ENCODE measurements at regions not wholly inside any gene's neighbourhood (a gene's known extent, or its start where the extent isn't known, plus 50 kb on each side); places are given as distances from the start of the nearest gene placed in this dataset.

- no peak overlapping the region for H2AK5ac ChIP-seq (ENCODE audit: low read length)
- no peak overlapping the region for H4K8ac ChIP-seq (ENCODE audit: low read depth, low read length)
- H3K14ac ChIP-seq (ENCODE audit: low read length): no peak overlapping the region
- no peaks in the 10 kb centered on the region for H3K9me3 ChIP-seq (ENCODE audit: insufficient read depth, low read depth, low read length)
- no peak overlapping the region for H4K91ac ChIP-seq (ENCODE audit: low read depth, low read length)
- H3K79me1 ChIP-seq (ENCODE audit: low read length): peaks cover 3% of the 10 kb centered on the region
- H3K4me2 ChIP-seq (ENCODE audit: low read length): no peak overlapping the region
- H3K18ac ChIP-seq (ENCODE audit: low read length): no peak overlapping the region
- H4K12ac ChIP-seq (ENCODE audit: low read depth, low read length): no peak overlapping the region
- DNase-seq: no peak
- no peak overlapping the region for H2BK120ac ChIP-seq (ENCODE audit: insufficient read depth, low read length, poor library complexity)
- H2BK12ac ChIP-seq (ENCODE audit: low read length): no peak overlapping the region
- no peaks in the 10 kb centered on the region for H3K27me3 ChIP-seq (ENCODE audit: insufficient read depth, low read length)
- no peaks in the 10 kb centered on the region for H3K79me2 ChIP-seq (ENCODE audit: control insufficient read depth, insufficient read depth, low read length, poor library complexity)
- H3K4me3 ChIP-seq (ENCODE audit: low read depth, low read length): no peak overlapping the region
- H3K9ac ChIP-seq (ENCODE audit: low read length): no peak overlapping the region
- peaks cover 0 to 2% of the 10 kb centered on the region in 2 experiments for H3K4me1 ChIP-seq (ENCODE audit: control insufficient read depth in 1 of 2, insufficient read depth in 2 of 2, low read length in 2 of 2)
- H2AFZ ChIP-seq (ENCODE audit: insufficient read depth, low read length, poor library complexity): no peak overlapping the region
- no peaks in the 10 kb centered on the region for H3K36me3 ChIP-seq (ENCODE audit: control insufficient read depth in 1 of 2, insufficient read depth in 2 of 2, low read length in 2 of 2)
- WGBS (ENCODE audit: extremely low coverage, insufficient coverage, insufficient read length): no CpG with 5 or more reads among the region's 4 CpGs
- no peak overlapping the region for H3K23ac ChIP-seq (ENCODE audit: low read length)
- H3K27ac ChIP-seq (ENCODE audit: low read depth, low read length): no peak overlapping the region
- H3K4ac ChIP-seq (ENCODE audit: low read depth, low read length): no peak overlapping the region
- no peak overlapping the region for H2BK5ac ChIP-seq (ENCODE audit: low read depth, low read length, poor library complexity)
Observed at GRCh38 chr2:41151746-41152145, 699.9 kb upstream of the SLC8A1 start.

GRCh38 chr2:41152318-41152717 lies 700.4 kb upstream of the SLC8A1 start:
- no peak overlapping the region for H2BK5ac ChIP-seq (ENCODE audit: low read depth, low read length, poor library complexity)
- no peak overlapping the region for H4K8ac ChIP-seq (ENCODE audit: low read depth, low read length)
- H4K91ac ChIP-seq (ENCODE audit: low read depth, low read length): no peak overlapping the region
- H2AFZ ChIP-seq (ENCODE audit: insufficient read depth, low read length, poor library complexity): no peak overlapping the region
- no peak overlapping the region for H2AK5ac ChIP-seq (ENCODE audit: low read length)
- no peak overlapping the region for H2BK120ac ChIP-seq (ENCODE audit: insufficient read depth, low read length, poor library complexity)
- H3K4ac ChIP-seq (ENCODE audit: low read depth, low read length): no peak overlapping the region
- no peak overlapping the region for H3K4me2 ChIP-seq (ENCODE audit: low read length)
- no peak overlapping the region for H3K23ac ChIP-seq (ENCODE audit: low read length)
- H3K9me3 ChIP-seq (ENCODE audit: insufficient read depth, low read depth, low read length): no peaks in the 10 kb centered on the region
- H3K9ac ChIP-seq (ENCODE audit: low read length): no peak overlapping the region
- H3K18ac ChIP-seq (ENCODE audit: low read length): no peak overlapping the region
- no peak overlapping the region for H2BK12ac ChIP-seq (ENCODE audit: low read length)
- H3K4me3 ChIP-seq (ENCODE audit: low read depth, low read length): no peak overlapping the region
- no peak overlapping the region for H4K12ac ChIP-seq (ENCODE audit: low read depth, low read length)
- H3K36me3 ChIP-seq (ENCODE audit: control insufficient read depth in 1 of 2, insufficient read depth in 2 of 2, low read length in 2 of 2): no peaks in the 10 kb centered on the region
- H3K27me3 ChIP-seq (ENCODE audit: insufficient read depth, low read length): no peaks in the 10 kb centered on the region
- peaks cover 3% of the 10 kb centered on the region for H3K79me1 ChIP-seq (ENCODE audit: low read length)
- no peak overlapping the region for H3K27ac ChIP-seq (ENCODE audit: low read depth, low read length)
- H3K4me1 ChIP-seq (ENCODE audit: control insufficient read depth in 1 of 2, insufficient read depth in 2 of 2, low read length in 2 of 2): peaks cover 0 to 2% of the 10 kb centered on the region in 2 experiments
- no peak for DNase-seq
- no peak overlapping the region for H3K14ac ChIP-seq (ENCODE audit: low read length)
- no peaks in the 10 kb centered on the region for H3K79me2 ChIP-seq (ENCODE audit: control insufficient read depth, insufficient read depth, low read length, poor library complexity)

- H3K4me2 ChIP-seq (ENCODE audit: low read length): no peak overlapping the region
- DNase-seq: peak; percentile 23 to 57
- H4K12ac ChIP-seq (ENCODE audit: low read depth, low read length): no peak overlapping the region
- no peaks in the 10 kb centered on the region for H3K9me3 ChIP-seq (ENCODE audit: insufficient read depth, low read depth, low read length)
- H3K14ac ChIP-seq (ENCODE audit: low read length): no peak overlapping the region
- peaks cover 2 to 3% of the 10 kb centered on the region in 2 experiments for H3K4me1 ChIP-seq (ENCODE audit: control insufficient read depth in 1 of 2, insufficient read depth in 2 of 2, low read length in 2 of 2)
- H4K8ac ChIP-seq (ENCODE audit: low read depth, low read length): no peak overlapping the region
- no peak overlapping the region for H4K91ac ChIP-seq (ENCODE audit: low read depth, low read length)
- peak overlapping the region; percentile 25 for H2BK12ac ChIP-seq (ENCODE audit: low read length)
- peaks cover 3% of the 10 kb centered on the region for H3K79me1 ChIP-seq (ENCODE audit: low read length)
- H3K36me3 ChIP-seq (ENCODE audit: control insufficient read depth in 1 of 2, insufficient read depth in 2 of 2, low read length in 2 of 2): no peaks in the 10 kb centered on the region
- WGBS (ENCODE audit: extremely low coverage, insufficient coverage, insufficient read length): no CpG with 5 or more reads among the region's 1 CpG
- H2BK120ac ChIP-seq (ENCODE audit: insufficient read depth, low read length, poor library complexity): no peak overlapping the region
- no peak overlapping the region for H3K4me3 ChIP-seq (ENCODE audit: low read depth, low read length)
- peak overlapping the region; percentile 25 for H2BK5ac ChIP-seq (ENCODE audit: low read depth, low read length, poor library complexity)
- no peaks in the 10 kb centered on the region for H3K79me2 ChIP-seq (ENCODE audit: control insufficient read depth, insufficient read depth, low read length, poor library complexity)
- no peak overlapping the region for H3K18ac ChIP-seq (ENCODE audit: low read length)
- no peak overlapping the region for H3K4ac ChIP-seq (ENCODE audit: low read depth, low read length)
- H3K27me3 ChIP-seq (ENCODE audit: insufficient read depth, low read length): no peaks in the 10 kb centered on the region
- H2AFZ ChIP-seq (ENCODE audit: insufficient read depth, low read length, poor library complexity): no peak overlapping the region
- no peak overlapping the region for H2AK5ac ChIP-seq (ENCODE audit: low read length)
- H3K23ac ChIP-seq (ENCODE audit: low read length): no peak overlapping the region
- no peak overlapping the region for H3K9ac ChIP-seq (ENCODE audit: low read length)
- H3K27ac ChIP-seq (ENCODE audit: low read depth, low read length): peak overlapping the region; percentile 72
Observed at GRCh38 chr2:41160439-41160838, 708.5 kb upstream of the SLC8A1 start.

GRCh38 chr2:41167014-41167413 lies 715.1 kb upstream of the SLC8A1 start:
- Histone ChIP-seq H3K18ac (ENCODE audit: low read length) (no peak overlapping the region), H2AFZ (ENCODE audit: insufficient read depth, low read length, poor library complexity) (no peak overlapping the region), H3K79me2 (ENCODE audit: control insufficient read depth, insufficient read depth, low read length, poor library complexity) (no peaks in the 10 kb centered on the region), H4K12ac (ENCODE audit: low read depth, low read length) (no peak overlapping the region), H2BK12ac (ENCODE audit: low read length) (peak overlapping the region; percentile 5), H4K91ac (ENCODE audit: low read depth, low read length) (no peak overlapping the region), H3K4me1 (ENCODE audit: control insufficient read depth in 1 of 2, insufficient read depth in 2 of 2, low read length in 2 of 2) (peaks cover 0 to 2% of the 10 kb centered on the region in 2 experiments), H3K14ac (ENCODE audit: low read length) (no peak overlapping the region), H3K9ac (ENCODE audit: low read length) (no peak overlapping the region), H3K36me3 (ENCODE audit: control insufficient read depth in 1 of 2, insufficient read depth in 2 of 2, low read length in 2 of 2) (no peaks in the 10 kb centered on the region), H3K4me2 (ENCODE audit: low read length) (no peak overlapping the region), H3K9me3 (ENCODE audit: insufficient read depth, low read depth, low read length) (no peaks in the 10 kb centered on the region), H2BK120ac (ENCODE audit: insufficient read depth, low read length, poor library complexity) (no peak overlapping the region), H3K79me1 (ENCODE audit: low read length) (peaks cover 3% of the 10 kb centered on the region), H3K4ac (ENCODE audit: low read depth, low read length) (no peak overlapping the region), H2BK5ac (ENCODE audit: low read depth, low read length, poor library complexity) (no peak overlapping the region), H3K27ac (ENCODE audit: low read depth, low read length) (no peak overlapping the region), H3K4me3 (ENCODE audit: low read depth, low read length) (no peak overlapping the region), H2AK5ac (ENCODE audit: low read length) (no peak overlapping the region), H3K27me3 (ENCODE audit: insufficient read depth, low read length) (no peaks in the 10 kb centered on the region), H4K8ac (ENCODE audit: low read depth, low read length) (no peak overlapping the region), H3K23ac (ENCODE audit: low read length) (no peak overlapping the region)
- DNase-seq: no peak
- no CpG with 5 or more reads among the region's 2 CpGs for WGBS (ENCODE audit: extremely low coverage, insufficient coverage, insufficient read length)

All from trophoblast cell (in vitro differentiated cells and primary cell).